Ramos (cell line): ENCODE measurements at regions not wholly inside any gene's neighbourhood (a gene's known extent, or its start where the extent isn't known, plus 50 kb on each side); places are given as distances from the start of the nearest gene placed in this dataset.
"Not testable (repeated sequence)": the region's sequence is repeated elsewhere in the genome, so short reads cannot be mapped to it uniquely, and the experiment has no call there.

Experiments used
- in situ Hi-C: fragments of 300-500 bp; cut with MboI; formaldehyde crosslinking; loops from one replicate; pipeline ENCODE4 v1.14.3; 2022; ENCODE audit warnings: low sequenced_read_pairs; ENCODE audit not compliant: unreplicated experiment

DNA sequence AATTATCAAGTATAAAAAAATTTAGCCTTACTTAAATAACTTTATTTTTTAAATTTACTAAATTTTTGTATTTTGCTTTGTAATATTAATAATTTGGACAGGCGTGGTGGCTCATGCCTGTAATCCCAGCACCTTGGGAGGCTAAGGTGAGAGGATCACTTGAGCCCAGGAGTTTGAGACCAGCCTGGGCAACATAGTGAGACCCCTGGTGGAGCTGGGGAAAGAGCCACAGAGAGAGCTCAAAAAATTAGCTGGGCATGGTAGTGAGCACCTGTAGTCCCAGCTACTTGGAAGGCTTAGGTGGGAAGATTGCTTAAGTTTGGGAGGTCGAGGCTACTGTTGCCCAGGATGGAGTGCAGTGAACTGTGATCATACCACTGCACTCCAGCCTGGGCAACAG is 143.5 kb downstream of the B3GNT2 start:
- in situ Hi-C loops, result no loop called here

GRCh38 chr2:62338111-62338510 is 142.2 kb downstream of the B3GNT2 start:
- in situ Hi-C loops, result no loop called here

DNA sequence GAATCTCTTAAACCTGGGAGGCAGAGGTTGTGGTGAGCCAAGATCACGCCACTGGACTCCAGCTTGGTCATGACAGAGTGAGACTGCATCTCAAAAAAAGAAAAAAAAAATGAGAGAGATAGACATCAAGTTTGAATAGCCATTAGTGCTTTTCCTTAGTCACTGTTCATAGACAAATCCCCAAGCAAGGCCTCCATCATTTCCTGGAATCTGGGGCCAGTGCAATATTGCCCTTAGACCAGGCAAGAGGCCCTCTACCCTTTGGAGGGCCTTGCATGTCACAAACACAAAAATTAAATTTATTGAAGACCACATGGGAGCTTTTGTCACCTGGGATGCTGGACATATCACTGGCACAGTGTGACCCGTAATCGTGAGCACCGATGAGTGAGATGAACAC is 141.5 kb downstream of the B3GNT2 start:
- in situ Hi-C loops, result no loop called here

GRCh38 chr2:62335612-62336011 is 139.7 kb downstream of the B3GNT2 start:
- in situ Hi-C loops, result no loop called here

GRCh38 chr2:62334440-62335058 is 138.6 kb downstream of the B3GNT2 start:
- in situ Hi-C loops, result no loop called here

GRCh38 chr2:62334009-62334408 is 138.1 kb downstream of the B3GNT2 start:
- in situ Hi-C loops, result no loop called here

- in situ Hi-C loops, result no loop called here
Observed at GRCh38 chr2:62330959-62331358, 135.0 kb downstream of the B3GNT2 start.

DNA sequence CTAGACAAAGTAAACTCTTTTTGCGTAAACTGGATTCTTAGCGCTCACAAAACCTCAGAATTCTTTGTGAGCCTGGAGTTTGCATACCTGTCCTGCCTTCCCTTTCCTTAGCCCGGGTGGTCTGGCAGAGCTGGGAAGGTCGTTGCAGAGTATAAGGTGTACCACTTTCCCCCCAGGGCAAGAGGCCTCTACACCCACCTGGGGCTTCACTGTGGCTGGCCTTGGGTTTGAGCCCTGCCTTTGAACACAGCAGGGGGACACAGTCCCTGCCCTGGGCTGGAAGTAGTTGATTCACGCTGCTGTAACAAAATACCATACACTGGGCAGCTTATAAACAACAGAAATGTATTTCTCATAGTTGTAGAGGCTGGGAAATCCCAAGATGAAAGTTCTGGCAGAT is 133.9 kb downstream of the B3GNT2 start:
- in situ Hi-C loops, result no loop called here

DNA sequence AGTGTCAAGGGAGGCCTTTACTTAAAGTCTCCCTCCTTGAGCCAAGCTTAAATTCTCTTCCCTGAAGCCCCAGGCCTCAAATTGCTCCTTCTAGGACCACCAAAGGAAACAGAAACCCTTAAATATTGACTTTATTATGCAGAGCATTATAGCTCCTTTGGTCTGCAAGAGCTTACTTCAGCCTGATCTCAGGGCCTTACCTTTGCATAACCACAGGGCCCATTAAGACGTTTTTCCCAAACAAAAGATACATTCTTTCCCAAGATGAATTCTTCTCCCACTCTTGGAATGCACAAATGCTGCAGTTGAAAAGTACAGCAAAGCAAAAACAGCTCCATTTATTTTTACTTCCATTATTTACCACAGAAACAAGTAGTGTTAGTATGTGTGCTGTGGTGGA is 130.8 kb downstream of the B3GNT2 start:
- in situ Hi-C loops, result no loop called here

DNA sequence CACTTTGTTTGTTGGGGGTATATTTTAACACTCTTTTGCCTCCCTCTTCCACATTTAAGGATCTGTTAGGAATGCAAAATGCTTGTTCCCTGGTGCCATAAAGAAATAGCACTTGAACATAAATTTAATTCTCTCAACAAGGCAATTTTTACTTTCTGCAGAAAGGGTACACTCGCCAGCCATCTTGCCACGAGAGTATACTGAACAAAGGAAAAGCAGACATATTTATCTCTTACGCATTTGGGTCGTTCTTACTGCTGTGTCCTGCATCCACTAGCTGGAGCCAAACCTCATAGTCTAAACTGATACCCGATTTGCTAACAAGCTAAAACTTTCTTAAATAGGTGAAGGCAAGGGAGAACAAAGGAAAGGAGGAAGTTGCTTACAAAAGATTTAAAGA is 129.5 kb downstream of the B3GNT2 start:
- in situ Hi-C loops, result no loop called here

DNA sequence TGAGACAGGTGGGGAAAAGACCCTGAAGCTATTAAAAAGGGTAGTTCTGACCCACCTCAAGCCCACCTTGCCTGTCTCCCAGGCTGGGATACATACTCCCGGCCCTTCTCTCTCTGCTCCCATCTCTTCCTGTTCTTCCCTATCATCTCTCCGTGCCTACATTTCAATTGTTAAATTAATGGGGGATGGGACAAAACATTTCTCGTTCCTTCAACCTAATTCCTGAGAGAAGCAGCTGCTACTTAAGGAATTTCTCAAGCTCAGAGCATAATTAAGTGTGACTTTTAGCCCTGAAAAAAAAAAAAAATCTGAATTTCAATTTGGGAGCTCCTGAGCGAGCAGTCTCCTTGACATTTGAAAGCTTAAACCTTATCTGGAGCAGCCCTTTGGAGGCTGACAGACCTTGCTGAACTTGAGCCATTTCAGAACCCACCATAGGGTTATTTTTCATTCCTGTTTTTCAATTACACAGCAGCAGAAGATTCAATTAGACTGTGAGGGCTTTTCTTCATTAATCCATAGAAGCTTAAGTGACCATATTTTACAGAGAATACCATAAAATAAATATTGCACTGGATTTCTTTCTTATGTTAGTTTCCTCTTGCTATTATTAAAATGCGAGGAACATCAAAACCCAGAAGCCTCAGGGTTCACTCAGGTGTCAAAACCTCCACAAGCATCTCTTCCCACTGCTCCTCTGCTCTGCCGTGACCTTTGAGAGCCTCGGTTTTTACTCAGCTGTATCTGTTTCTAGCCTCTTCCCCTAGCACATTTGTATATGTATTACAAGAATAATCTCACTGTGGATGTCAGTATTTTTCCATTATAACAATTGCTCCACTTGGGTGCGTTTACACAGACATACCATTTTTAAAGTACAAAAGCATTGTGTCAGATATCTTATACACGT is 125.7 kb downstream of the B3GNT2 start:
- in situ Hi-C loops, result no loop called here

- in situ Hi-C loops, result no loop called here
Observed at GRCh38 chr2:62320657-62321357, 124.9 kb downstream of the B3GNT2 start.

DNA sequence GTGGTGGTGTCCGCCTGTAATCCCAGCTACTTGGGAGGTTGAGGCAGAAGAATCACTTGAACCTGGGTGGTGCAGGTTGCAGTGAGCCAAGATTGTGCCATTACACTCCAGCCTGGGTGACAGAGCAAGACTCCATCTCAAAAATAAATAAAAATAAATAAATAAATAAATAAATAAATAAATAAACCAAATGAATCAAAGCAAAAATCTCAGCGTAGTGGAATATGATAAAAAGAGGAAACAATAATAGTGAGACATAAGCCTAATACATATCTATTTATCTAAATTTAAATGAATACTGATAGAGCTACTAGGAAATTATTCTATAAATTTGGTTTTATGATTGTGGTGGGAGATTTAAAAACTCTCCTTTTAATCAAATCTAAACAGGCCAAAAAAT is 124.2 kb downstream of the B3GNT2 start:
- in situ Hi-C loops, result not testable (repeated sequence)

DNA sequence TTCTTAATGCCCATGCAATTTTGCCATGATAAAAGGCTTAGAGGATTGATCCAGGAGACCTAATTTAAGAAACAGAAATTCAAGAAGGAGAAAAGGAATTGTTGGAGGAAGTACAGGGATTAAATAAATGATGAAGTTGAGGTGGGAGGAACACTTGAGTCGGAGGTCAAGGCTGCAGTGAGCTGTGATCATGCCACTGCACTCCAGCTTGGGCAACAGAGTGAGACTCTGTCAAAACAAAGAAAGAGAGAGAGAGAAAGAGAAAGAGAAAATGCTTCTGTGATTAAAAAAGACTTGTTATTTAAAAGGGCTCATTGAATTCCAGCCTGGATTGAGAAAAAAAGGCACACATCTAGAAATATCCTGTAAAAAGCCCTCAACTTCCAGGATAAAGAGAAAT is 123.2 kb downstream of the B3GNT2 start:
- in situ Hi-C loops, result no loop called here

GRCh38 chr2:62315476-62315875 is 119.6 kb downstream of the B3GNT2 start:
- in situ Hi-C loops, result no loop called here

DNA sequence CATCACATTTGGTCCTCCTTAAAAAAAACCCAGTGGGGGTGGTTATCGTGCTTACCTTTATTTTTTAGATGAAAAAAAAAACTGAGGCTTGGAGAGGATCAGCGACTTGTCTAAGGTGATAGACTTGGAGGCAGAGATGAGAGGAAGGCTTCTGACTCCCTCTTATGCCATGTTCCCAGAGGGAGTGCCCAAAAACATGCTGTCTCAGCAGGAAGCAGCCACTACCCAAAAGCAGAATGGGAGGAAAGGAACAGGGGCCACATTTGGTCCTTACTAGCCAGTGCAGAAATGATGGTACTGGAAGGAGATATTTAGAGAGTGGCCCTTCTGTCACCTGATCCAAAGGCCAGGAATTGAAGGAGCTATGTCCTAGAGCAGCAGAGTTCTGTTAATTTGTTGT is 118.4 kb downstream of the B3GNT2 start:
- in situ Hi-C loops, result no loop called here

DNA sequence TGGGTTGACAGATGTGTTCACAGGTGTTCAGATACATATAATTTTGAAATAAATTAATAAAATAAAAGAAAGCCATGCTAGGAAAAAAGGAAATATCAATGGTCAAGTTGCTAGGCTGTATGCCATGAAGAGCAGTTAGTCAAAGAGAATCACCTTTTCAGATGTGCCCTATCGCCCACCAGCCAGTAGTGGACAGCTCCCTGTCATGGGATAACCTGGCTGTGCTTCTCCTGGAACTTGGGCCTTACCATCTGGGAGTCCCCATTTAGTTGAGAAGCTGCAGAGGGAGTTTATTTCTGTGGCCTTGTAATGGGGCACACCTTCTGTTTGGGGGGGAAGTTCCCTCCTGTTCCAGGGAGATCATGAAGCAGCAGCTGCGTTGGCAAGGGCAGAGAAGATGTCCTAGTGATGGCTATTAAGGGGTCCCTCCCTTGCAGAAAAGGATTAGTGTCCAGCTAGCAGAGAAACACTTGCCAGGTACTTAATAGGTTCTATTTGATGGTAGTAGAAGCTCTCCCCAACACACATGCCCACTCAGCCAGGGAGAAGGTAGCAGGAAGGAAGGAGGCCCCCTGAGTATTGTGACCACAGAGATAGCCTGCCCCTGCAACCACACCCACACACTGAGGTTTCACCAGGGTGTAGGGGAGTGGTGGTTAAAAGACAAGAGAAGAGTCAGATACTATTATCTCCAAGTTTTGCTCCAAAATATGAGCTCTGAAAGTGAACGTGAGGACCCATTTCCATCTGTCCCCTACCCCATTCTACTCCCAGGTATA is 117.7 kb downstream of the B3GNT2 start:
- in situ Hi-C loops, result no loop called here

DNA sequence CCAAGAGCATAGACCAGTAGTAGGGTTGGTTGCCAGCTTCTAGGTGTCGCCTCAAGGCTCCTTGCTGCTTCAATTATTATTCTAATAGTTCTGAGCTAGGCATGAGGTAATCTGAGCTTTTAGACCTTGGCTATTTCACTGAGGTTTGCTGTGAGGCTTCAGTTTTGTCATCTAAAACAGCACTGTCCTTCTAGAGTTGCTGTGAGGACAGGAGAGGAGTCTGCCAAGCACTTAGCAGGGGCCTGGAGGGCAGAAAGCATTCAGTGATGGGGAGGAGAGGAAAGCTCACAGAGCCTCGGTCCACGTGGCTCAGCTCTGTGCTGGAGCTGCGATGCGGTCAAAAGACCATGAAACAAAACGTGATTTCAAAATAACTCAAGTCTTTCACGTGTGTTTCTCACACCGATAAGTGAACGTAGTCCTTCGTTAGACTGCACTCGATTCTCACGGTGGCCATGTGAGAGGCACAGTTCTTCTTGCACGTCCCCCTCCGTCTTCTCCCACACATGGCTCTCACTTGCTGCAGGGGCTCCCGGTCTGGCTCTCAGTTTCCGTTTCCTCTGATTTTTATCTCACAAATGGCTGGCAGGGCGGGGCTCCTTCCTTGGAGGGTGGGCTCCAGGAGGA is 113.7 kb downstream of the B3GNT2 start:
- in situ Hi-C loops, result no loop called here

GRCh38 chr2:62309081-62309464 is 113.2 kb downstream of the B3GNT2 start:
- in situ Hi-C loops, result no loop called here
